Epidermal melanocyte (primary cell): ENCODE measurements at regions not wholly inside any gene's neighbourhood (a gene's known extent, or its start where the extent isn't known, plus 50 kb on each side); places are given as distances from the start of the nearest gene placed in this dataset.

ENCODE experiments used
- DNase-seq: peaks from one replicate; pipeline ENCODE4 v3.0.0; 2011; ENCODE audit warnings: low spot score; ENCODE audit not compliant: insufficient read length

DNA sequence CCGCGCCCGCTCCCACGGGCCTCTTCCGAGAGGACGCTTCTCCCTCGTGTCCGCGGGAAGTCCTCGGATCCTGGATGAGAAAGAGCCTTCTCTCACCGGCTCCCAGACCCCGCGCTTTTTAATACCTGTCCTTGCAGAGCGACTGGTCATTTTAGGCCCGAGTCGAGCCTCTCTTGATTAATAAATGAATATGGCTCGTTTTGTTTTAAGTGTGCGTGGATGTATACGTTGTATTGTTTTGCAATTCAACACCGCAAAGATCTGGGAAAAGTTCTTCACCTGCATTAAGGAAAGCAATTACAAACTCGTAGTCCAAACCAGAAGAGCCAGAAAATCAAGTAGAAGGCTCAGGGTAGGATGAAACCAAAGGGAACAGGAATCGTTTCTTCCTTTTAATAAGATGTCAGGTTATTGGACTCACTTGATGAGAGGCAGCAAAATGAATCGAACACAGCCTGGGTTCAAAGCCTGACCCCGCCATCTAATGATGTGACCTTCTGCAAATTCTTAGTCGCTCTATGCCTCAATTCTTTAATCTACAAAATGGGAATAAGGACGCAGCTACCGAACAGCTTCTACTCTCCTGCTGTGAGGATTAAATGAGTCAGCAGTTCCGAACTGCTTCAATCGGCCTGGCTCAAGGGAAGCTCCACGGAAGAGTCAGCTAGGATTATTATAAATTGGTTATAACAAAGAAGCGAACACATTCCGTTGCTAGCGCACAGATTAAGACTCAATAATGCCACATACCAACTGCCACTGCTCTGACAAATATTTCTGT, 277.8 kb upstream of the NEBL start:
- no peak for DNase-seq

DNA sequence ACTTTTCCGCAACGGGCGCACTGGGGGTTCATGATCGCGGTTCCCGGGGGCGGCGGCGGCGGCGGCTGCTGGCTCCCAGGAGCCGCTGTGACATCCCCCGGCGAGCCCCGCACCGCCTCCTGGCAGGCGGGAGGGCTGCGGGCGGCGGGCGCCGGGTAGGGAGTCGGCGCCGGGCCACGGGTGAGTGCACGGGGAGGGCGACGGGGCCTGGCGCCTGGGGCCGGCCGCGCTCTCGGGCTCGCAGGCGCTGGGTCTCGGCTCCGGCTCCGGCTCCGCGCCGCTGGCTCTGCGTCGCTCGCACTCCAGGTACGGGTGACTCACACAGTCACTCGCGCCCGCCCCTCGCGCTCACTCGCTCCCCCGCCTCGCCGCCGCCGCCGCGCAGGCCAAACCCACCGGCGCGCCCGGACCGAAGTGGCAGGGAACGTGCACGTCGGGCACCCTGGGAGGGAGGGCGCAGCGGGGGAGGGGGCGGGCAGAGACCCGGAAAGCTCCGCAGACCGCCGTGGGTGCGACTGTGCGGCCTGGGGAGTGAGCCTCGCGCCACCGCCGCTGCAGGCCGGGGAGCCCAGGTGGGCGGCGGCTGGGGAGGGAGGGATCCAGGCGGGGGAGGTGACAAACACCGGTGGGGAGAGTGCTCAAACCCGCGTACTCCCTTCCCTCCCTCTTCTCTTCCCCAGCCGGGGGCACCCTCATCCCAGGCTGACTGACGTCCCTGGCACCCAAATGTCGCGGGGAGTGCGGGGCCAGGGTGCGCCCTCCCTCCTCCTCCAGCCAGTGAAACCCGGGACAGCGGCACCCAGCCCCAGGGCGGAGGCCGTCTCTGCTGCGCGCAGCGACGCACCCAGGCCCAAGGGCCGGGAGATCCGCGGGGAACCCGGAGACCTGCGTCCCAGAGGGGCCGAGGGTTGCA, 276.9 kb upstream of the NEBL start:
- no peak for DNase-seq

DNA sequence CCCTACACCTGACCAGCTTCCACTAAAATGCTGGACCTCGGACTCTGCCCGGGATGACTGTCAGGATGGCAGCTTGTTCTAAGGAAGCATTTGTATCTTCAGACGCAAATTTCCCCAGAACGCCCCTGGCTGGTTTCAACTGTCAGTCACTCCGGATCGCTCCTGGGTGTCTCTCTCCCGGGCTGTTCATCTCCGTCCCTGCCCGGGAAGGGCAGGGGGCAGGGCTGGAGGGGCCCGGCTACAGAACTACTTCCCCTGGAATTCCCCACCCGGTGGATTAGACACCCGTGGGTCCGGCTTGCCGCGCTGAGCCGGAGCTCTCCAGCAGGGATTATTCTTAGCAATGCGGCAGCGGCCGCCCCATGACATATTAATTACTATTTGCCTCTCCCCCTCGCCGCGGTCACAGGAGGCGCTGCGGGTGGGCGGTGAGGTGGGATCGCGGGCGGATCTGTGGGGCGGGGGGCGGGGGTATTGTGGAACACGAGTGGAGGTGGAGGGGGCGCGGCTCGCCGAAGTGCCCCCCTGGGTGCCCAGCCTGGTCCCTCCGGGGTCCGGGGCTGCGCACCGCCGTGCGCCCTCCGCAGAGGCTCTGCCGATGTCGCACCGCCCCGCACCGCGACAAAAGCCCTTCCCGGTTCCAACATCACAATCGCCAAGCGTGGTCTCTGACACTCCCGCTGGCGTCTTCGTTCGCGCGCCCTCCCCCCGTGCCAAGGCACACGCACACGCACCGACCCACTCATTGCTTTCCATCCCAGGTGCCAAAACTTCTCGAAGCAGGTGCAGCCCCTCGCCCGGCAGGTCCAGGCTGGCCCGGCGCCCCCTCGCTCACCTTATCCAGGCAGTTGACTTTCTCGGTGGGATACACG, 276.1 kb upstream of the NEBL start:
- DNase-seq: no peak

DNA sequence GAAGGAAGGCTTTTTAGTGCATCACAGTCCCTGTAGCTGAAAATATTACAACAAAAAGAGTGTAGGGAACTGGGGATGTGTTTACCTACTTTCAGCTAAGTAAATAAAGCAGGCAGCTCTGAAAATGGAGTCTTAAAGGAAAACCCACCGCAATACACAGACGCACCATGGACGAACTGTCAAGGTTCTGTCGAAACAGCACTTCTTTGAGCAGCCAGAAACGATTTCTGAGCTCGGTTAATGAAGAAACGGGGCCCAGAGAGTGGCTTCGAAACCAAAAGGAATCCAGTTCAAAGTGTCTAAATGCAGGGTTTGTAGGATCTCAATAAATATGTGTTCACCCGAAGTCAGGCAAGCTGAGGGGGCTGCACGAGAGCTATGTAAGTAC, 275.4 kb upstream of the NEBL start:
- no peak for DNase-seq

DNA sequence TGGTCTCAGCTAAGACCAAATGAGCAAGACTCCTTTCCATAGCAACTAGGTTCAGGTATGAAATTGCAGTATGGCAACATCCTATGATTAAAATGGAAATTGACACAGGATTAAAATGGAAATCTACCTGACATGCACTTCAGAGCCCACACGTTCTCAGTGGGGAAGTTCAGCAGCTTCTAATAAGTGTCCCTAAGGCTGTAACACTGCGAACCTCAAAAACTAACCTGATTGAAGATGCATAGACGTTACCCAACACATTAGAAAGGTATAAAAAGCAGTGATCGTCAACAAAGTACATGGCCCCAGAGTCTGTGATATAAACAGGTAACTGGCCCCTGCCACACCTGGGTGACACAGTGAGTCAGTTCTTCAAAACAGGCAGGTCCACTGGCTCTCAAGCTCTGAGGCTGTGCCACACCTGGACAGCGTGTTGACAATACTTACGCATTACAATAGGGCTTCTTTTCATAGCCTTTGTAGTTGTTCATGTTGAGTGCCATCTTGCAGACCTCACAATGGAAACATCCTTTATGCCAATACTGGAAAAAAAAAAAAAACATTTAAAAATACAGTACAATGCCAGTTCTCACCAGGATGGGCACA, 274.9 kb upstream of the NEBL start:
- DNase-seq: no peak

DNA sequence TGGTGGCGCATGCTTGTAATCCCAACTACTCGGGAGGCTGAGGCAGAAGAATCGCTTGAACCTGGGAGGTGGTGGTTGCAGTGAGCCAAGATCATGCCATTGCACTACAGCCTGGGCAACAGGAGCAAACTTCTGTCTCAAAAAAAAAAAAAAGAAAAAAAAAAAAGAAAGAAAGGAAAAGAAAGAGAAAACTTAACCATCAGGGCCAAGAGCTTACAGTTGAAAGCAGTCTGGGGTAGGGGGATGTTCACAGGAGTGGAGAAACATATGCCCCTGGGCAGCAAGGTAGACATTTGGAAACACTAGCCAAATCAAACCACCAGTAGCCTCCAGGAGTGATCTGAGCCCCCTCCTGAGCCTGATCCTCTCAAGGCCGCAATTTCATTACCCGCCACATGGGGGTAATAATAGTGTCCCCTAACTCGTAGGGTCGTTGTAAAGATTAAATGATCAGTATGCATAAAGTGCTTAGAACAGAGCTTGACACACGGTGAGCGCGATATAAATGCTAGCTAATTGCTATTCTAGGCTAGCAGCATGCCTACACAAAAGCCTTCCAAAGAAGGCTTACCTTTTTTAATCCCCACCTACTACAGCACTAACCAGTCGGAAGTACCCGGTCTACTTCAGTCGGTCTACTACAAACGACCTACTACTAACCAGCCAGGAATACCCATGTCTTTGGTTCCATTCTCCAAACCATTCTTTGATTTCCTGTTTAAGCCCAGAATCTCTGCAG, 274.3 kb upstream of the NEBL start:
- no peak for DNase-seq

DNA sequence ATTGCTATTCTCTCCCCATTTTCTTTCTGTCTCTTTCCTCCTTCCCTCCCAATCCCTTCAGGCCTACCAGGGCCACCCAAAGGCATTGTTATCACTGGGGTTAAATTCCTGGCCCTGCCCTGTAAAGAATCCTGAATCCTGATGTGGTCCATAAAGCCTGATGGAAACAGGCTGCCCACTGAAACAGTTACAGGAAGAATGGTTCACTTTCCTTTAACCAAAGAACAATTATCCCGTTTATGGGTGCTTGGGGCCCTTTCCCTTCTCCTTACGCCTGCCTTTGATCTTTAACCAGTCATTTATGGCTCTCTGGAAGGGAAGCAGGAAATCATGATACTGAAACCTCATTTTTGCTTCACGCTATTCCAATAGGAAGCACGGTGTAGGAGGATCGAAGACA, 273.1 kb upstream of the NEBL start:
- DNase-seq: no peak

DNA sequence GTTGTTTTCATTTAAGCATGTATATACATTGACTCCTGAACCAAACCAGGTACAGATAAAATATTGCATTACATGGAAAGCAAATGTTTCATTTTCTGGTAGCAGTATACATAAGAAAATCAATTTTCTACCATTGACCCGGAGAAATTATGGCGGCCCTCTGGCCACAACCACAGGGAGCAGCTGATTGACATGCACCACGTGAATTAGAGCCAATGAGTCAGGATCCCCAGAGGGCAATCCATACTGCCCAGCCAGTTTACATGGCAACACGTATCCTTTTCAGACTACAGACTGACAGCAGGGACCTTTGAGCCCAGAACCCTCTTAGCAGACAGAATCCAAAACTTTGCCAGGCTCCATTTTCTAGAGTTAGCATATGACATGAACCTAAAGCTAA, 272.2 kb upstream of the NEBL start:
- DNase-seq: no peak

DNA sequence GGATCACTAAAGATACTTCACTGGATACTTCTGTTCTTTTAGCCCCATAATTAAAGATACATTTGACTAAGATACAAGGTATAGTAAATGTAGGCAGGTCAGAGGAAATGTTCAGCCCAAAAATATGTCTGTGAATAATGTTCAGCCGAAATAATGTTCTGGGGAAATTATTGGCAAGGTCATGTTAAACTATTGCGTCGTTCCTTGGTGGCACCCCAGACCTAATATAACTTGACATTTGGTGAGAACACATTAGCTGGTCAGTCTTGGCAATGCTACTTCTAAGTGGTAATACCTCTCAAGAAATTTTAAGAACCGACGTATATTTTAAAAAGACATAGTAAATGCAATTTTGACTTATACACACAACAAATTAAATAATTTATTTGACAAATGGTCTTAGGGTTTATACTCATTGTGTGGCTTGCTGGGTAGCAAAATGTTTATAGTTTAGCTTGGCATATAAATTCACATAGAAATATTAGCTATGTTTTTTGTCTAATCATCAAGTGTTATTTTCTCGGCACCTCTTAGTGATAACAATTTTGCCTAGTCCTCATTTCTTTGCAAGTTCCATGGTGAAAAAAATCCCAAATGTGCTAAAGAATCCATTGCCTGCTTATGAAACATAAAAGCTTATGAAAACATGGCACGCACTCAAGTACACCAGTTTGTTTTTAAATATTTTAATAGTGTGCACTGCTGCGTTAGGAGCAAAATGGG, 270.3 kb upstream of the NEBL start:
- DNase-seq: no peak

DNA sequence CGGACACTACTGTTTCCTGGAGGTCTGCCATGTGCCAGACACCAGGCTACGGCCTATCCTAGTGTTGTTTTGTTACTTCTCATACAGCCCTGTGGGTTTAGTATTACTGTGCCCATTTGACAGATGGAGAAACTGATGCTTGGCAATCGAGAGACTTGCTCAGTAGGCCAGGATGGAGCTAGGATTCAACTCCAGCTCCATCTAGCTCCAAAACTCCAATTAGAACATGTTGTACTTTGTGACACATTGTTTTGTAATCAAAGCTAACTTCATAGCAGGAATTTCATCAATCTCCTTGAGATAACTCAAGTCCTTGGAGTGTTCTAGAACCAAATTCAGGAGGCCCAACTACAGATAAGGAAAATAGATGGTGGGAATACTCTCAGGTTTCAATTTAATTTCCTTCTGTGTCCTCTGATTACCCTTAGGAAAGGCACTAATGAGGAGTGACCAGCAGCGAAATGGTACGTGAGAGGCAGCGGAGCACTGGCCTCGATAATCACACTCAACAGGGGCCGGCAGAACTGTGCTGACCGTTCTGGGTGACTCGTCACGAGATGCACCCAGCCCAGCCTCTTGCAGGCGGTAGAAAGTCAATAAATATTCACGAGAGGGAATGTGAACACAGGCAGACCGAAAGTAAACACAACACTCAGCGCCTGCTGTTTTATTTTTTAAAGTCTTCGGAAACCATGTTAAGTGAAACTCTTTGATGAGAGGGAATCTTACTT, 269.6 kb upstream of the NEBL start:
- no peak for DNase-seq

DNA sequence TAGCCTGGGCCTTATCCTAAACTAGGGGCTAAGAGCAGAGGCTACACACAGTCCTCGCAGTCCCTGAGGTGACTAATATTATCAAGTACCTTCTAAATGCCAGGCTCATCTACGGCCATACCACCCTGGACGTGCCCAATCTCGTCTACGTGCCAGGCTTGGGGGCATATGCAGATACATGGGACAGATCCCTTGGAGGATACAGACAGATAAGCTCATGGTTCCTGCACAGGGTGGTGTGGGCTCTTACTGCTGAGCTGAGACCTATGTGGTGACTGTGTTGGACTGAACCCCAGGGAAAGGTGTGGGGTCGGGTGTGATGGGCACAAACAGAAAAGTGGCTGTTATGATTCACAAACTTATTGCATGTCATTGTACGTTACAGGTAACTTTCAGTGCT, 268.4 kb upstream of the NEBL start:
- no peak for DNase-seq

DNA sequence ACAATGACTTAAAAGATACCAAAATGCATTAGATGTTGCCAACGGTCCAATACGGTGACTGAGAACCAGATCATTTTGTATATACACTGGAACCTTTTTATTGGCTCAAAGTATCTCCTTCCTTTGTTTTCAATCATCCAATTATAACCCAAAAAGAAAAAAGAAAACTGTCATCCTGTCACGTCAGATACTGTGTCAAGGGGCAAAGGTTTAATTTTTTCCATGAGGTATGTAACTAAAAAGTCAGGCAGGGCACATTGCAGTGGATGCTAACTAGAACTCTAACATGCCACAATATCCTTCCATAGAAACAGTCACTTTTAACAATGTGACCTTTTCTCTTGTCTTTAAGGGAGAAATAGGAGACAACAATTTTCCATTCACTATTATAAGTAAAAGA, 267.6 kb upstream of the NEBL start:
- DNase-seq: no peak

DNA sequence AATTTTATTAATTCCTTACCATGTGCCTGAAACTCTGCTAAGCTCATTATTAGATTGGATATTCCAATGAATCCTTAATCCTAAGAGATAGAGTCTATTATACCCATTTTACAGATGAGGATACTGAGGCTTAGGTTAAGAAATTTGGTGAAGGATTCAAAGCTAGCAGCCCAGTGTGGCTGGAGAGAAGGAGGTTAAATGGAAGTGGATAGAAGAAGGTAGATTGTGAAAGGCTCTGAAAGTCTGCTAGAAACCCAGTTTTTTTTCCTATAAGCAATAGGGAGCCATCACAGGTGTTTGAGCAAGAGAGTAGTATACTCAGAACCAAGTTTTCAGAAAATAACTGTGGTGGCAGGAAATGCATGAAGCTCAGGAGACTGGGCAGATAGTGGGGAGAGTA, 265.8 kb upstream of the NEBL start:
- DNase-seq: no peak

DNA sequence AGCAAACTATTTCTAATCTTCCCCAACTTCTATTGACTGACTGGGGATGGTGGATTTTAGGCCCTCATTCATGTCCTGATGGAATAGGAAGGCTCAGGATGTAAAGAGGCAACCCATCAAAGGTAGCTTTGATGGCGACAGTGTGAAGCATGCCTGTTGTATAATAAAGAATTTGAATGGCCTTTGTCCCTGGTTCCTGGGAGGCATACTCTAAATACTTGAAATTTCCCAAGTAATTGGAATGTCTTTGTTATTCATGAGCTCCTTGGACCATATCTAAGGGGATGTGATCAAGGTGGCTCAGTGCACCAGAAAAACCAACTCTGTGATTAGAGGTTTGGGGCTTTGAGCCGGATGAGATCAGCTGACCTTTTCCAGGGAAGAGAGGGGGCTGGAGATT, 264.5 kb upstream of the NEBL start:
- no peak for DNase-seq

DNA sequence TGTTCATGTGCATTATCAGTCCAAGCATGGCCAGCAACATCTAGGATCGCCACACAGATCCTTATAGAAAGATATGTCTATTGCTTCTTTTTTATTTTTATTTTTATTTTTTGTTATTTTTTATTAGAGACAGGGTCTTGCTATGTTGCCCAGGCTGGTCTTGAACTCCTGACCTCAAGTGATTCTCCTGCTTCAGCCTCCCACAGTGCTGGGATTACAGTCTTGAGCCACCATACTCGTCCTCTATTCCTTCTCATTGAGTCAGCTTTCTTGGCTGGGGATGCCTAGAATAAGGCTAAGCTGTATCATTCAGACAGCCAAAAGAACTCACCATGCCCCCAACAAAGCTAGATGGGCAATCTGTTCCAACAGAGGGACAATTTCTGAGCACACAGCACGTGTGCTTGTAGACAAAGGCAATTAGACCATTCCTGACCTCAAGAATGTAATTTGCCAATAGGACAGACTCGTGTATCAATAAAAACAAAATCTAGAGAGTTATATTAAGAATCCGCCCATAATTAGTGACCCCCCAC, 264.0 kb upstream of the NEBL start:
- DNase-seq: no peak

DNA sequence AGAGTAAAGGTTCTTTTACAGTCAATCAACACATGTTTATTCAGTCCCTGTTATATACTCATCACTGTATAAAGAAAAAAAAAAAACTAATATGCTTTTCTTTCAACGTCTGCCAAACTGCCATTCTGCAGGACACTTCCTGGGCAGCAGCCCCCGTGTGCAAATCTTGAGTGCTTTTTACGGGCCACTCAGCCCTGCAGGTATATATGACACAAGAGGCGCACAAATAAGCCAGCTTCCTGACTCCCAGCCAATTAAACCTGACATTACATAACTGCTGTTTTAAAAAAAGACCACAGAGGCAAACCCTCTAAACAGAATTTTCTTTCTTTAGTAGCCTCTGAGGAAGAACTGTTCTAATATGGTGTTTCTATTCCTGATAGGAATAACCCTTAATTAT, 263.0 kb upstream of the NEBL start:
- no peak for DNase-seq

DNA sequence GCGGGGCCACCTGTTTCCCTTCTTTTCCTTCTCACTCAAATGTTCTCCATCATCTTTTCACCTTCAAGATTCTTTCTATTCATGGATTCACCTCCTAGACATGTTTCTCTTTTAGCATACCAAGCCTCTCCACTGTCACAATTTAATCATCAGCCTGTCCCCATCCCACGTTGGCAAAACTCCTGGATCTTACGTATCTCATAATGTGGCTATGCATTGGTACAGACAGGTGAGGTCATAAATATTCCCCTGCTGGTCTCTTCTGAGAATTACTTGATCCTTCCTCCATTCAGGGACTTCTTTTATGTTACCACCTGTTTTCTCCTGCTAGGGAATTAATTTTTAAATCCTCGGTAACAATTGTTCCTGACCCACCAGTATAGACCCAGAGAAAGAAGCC, 262.6 kb upstream of the NEBL start:
- no peak for DNase-seq

DNA sequence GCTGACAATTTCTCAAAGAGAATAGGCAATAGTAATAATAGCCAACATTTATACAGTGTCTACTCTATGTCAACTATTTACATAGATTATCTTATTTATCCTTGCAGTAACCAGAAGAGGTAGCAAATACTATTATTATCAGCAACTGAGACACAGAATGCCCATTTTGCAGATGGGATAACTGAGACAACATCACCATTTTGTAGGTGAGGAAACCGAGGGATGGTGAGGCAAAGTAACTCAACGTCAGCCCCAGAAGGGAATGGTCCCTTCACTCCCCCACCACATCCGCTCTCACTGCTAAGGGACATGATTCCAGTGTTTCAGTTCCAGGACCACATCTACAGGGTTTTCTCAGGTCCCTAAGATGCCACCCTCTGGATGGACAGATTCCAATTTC, 261.2 kb upstream of the NEBL start:
- DNase-seq: no peak

DNA sequence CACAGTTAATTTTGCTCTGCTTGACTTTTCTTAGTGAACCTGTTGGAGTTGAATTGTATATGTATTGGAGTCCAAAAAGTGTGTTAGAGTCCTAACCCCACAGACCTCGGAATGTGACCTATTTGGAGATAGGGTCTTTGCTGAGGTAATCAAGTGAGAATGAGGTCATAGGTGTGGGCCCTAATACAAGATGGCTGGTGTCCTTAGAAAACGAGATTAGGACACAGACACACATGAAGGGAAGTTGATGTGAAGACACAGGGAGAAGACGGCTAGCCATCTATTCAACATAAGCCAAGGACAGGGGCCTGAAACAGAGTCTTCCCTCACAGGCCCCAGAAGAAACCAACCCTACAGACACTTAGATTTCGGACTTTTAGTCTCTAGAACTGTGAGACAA, 260.6 kb upstream of the NEBL start:
- no peak for DNase-seq
